ENCODE measurements at regions not wholly inside any gene's neighbourhood (a gene's known extent, or its start where the extent isn't known, plus 50 kb on each side); places are given as distances from the start of the nearest gene placed in this dataset.

GRCh38 chr6:8213995-8214394 lies 111.6 kb upstream of the EEF1E1 start:
- DNase-seq (ENCODE audit: low spot score) = no peak
- Histone ChIP-seq H3K9me3 (no peaks in the 10 kb centered on the region), H3K4me1 (replicated peaks) (no peaks in the 10 kb centered on the region), H3K4me3 (no peak overlapping the region), H3K36me3 (no peaks in the 10 kb centered on the region), H3K27me3 (replicated peaks; ENCODE audit: insufficient read depth) (no peaks in the 10 kb centered on the region), H3K27ac (no peak overlapping the region)
- WGBS = 80% methylated on average over 4 of the region's 4 CpGs
- intact Hi-C loops (cut with DNase I) = no loop called here
- TF ChIP-seq CTCF (IDR thresholded peaks at IDR 0.05) (no peak), POLR2A (IDR thresholded peaks at IDR 0.05) (no peak), POLR2AphosphoS5 (IDR thresholded peaks at IDR 0.05) (no peak)

- H3K4me3 ChIP-seq = no peak overlapping the region
Measured at GRCh38 chr6:8212720-8213434, 110.5 kb upstream of the EEF1E1 start.

GRCh38 chr6:8207869-8208191 lies 105.5 kb upstream of the EEF1E1 start:
- Histone ChIP-seq H3K36me3 (no peaks in the 10 kb centered on the region), H3K4me3 (no peak overlapping the region), H3K27ac (no peak overlapping the region), H3K9me3 (no peaks in the 10 kb centered on the region), H3K27me3 (replicated peaks; ENCODE audit: insufficient read depth) (no peaks in the 10 kb centered on the region), H3K4me1 (replicated peaks) (no peaks in the 10 kb centered on the region)
- no peak for TF ChIP-seq CTCF (IDR thresholded peaks at IDR 0.05)
- TF ChIP-seq POLR2AphosphoS5 (IDR thresholded peaks at IDR 0.05) = no peak
- no peak for TF ChIP-seq POLR2A (IDR thresholded peaks at IDR 0.05)
- 97% methylated on average over 1 of the region's 1 CpG for WGBS
- intact Hi-C loops (cut with DNase I) = no loop called here
- no peak for DNase-seq (ENCODE audit: low spot score)

More at GRCh38 chr6:8212720-8213434, 110.5 kb upstream of the EEF1E1 start:
- Histone ChIP-seq H3K4me1 (replicated peaks) (no peaks in the 10 kb centered on the region), H3K36me3 (no peaks in the 10 kb centered on the region), H3K9me3 (no peaks in the 10 kb centered on the region), H3K27ac (no peak overlapping the region), H3K27me3 (replicated peaks; ENCODE audit: insufficient read depth) (no peaks in the 10 kb centered on the region)
- no peak for TF ChIP-seq POLR2AphosphoS5 (IDR thresholded peaks at IDR 0.05)
- TF ChIP-seq CTCF (IDR thresholded peaks at IDR 0.05) = no peak
- TF ChIP-seq POLR2A (IDR thresholded peaks at IDR 0.05) = no peak
- DNase-seq (ENCODE audit: low spot score) = no peak
- intact Hi-C loops (cut with DNase I) = no loop called here
- 80% methylated on average over 2 of the region's 2 CpGs for WGBS

- Histone ChIP-seq H3K27ac (no peak overlapping the region), H3K9me3 (no peaks in the 10 kb centered on the region), H3K4me1 (replicated peaks) (no peaks in the 10 kb centered on the region), H3K36me3 (no peaks in the 10 kb centered on the region), H3K27me3 (replicated peaks; ENCODE audit: insufficient read depth) (no peaks in the 10 kb centered on the region), H3K4me3 (no peak overlapping the region)
- TF ChIP-seq POLR2A (IDR thresholded peaks at IDR 0.05) (no peak), POLR2AphosphoS5 (IDR thresholded peaks at IDR 0.05) (no peak), CTCF (IDR thresholded peaks at IDR 0.05) (no peak)
- no peak for DNase-seq (ENCODE audit: low spot score)
- WGBS = 71% methylated on average over 16 of the region's 16 CpGs
- intact Hi-C loops (cut with DNase I) = no loop called here
Measured at GRCh38 chr6:8207191-8207868, 105.0 kb upstream of the EEF1E1 start.

GRCh38 chr6:8203337-8203736 lies 101.0 kb upstream of the EEF1E1 start:
- no peak for TF ChIP-seq CTCF (IDR thresholded peaks at IDR 0.05)
- no peak for TF ChIP-seq POLR2AphosphoS5 (IDR thresholded peaks at IDR 0.05)
- TF ChIP-seq POLR2A (IDR thresholded peaks at IDR 0.05) = no peak
- Histone ChIP-seq H3K9me3 (no peaks in the 10 kb centered on the region), H3K36me3 (no peaks in the 10 kb centered on the region), H3K27me3 (replicated peaks; ENCODE audit: insufficient read depth) (no peaks in the 10 kb centered on the region), H3K27ac (no peak overlapping the region), H3K4me1 (replicated peaks) (no peaks in the 10 kb centered on the region), H3K4me3 (no peak overlapping the region)
- WGBS = 82% methylated on average over 5 of the region's 5 CpGs
- intact Hi-C loops (cut with DNase I) = no loop called here
- no peak for DNase-seq (ENCODE audit: low spot score)

Data from prostate gland (tissue), 2 donors.